ENCODE measurements at regions not wholly inside any gene's neighbourhood (a gene's known extent, or its start where the extent isn't known, plus 50 kb on each side); places are given as distances from the start of the nearest gene placed in this dataset.

DNA sequence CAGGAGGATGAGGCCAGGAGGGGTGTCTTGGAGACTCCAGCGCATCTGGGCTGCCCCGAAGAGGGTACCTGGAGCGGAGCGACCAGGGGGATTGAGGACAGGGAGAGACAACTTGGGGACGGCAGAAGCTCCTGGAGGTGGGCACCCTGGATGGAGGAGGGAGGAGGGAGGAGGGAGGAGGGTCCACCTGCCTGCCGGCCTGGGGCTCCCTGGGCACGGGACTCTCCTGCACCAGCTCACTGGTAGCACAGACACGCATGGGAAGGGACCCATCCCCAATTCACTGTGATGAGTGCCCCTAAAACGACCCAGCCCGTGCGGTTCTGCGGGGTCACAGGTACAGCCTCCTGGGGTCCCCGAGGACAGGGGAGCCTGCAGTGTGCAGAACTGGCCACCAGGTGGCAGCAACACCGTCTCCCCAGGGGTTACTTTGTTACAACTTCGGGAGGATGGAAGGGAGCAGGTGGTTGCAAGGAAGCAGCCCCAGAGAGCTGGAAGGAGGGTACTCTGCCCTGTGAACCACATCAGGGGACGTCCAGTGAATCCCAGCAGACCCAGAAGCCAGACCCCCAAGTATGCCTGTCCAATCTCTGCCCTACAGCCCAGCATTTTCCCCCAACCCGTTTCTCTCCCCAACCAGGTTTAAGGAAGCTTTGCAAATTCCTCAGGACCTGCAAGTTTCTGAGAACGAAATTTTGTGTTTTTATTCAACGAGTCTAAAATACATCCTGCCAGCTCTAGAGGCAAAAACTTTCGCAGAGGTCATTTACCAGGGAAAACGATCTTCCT, 482.4 kb downstream of the NPHP4 start:
- peak; percentile 89 for DNase-seq

DNA sequence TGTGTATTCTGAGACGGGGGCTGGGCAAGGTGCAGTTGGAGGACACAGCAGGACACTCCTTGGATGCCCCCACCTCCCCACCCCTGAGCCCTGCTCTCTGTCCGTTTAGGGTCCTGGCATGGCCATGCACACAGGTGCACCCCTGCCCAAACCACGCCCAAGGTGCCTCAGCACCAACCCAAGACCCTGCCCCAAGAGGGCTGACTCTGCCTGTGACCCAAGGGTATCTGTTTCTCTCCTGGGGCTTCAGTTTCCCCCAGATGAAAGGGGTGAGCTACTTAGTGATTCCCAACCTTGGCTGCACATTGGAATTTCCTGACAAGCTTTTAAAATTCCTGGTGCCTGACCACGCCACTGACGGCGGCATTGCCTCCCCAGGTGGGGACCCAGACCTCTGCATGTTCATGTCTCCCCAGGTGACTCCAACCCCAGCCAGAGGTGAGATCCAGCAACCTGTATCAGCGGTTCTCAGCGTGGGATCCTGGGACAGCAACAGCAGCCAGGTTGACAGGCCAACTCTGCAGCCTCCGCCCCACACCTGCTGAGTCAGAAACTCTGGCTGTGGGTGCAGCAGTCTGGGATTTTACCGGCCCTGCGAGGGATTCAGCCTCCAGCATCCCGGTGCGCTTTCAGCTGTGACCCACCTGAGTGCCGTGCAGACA, 483.4 kb downstream of the NPHP4 start:
- DNase-seq: no peak

DNA sequence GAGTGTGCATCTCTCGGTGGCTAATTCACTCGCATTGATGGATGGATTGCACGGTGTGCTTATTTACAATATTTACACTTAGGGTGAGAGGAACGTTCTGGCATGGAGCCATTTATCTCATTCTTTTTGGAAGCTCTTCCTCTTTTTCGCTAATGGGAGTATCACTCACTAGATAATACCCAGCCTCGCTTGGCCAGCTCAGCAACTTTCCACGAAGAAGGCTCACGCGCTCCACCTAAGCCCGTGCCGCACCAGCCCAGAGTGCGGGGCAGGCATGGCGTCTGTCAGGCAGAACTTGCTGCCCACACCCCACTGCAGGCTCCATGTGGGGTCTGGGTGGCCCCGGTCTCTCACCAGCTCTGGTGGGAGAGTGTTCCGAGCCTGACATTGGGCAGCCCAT, 484.9 kb downstream of the NPHP4 start:
- no peak for DNase-seq

DNA sequence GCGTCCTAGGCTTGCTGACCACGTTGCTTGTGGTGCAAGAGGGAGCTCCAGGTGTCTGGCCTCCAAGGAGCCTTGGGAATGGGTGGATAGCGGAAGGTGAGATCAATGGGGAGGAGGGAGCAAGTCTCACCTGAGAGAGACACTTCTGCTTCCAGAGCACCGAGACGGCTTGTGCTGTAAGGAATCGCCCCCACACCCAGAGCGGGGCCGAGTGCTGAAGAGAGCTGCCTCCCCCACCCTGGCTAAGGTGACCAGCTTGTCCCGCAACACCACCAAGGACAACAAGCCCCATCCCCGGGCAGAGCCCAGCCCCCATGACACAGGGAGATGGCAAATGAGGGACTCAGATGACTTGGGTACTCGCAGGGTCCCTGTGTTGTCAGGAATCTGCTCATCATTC, 485.6 kb downstream of the NPHP4 start:
- DNase-seq: no peak

DNA sequence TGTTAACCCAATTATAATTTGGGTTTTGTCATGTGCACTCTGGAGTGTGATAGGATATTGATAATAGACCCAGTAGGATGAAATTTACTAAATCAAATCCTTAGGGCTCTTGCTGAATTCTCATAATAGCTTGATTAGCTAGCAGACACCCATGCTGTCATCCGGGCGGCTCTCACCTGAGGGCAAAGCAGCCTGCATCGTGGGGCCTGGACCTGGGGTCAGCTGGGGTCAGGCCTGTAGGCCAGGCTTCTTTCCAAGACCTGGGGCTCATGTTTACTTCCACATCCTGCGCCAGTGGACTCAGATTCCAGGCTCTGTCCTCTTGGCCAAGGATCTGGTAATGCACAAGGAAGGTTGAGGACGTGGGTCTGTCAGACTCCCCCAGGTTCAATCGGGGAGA, 486.3 kb downstream of the NPHP4 start:
- no peak for DNase-seq

DNA sequence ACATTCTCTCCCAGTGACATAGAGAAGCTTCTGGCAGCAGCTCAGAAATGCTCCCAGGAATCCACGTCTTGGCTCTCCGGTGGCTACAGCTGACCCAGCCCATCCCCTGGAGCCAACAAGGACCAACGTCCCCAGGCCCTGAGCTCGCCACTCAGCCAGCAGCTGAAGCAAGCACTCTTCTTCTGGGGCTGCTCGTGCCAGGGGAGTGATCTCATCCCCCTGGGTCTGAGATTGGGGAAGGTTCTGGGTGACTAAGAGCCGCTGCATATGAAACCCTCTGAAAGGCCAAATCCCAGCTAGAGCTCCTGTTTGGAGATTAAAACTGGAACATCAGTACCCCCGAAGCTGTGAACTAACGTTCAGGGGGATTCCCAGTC, 487.9 kb downstream of the NPHP4 start:
- DNase-seq: no peak

DNA sequence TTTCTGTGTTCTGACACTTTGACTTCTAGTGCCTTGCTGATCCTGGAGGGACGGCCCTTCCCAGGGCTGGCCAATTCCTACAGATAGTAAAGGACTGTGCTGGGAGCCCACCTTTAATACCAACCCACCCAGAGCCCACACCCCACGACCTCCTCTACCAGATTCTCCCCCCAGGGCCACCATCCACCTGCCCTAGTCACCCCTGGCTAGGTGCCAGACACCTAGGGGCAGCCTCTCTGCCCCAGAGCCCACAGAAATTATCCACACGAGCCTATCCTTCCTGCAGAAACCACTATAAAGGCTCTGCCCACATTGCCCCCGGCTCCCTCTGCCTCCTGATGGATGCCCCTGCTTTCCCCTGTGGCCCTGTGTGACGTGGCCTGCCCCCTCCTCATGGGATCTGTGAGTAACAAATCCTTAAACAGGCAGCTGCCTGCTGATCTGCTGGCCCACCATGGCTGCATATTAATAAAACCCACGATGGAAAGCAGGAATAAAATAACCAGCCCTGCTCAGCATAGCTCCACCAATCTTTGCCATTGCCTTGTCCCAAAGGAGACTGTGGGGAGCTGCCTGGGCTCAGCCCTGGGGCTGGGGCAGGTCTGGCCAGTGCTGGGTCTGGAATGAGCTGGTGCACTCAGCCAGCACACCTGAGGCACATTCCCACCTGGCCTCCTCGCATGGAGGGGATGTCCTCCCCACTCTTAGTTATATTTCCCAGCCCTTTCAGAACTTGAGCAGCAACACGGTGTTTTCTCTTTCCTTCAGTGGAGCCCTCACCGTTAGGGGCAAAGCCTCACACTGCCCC, 488.5 kb downstream of the NPHP4 start:
- no peak for DNase-seq

DNA sequence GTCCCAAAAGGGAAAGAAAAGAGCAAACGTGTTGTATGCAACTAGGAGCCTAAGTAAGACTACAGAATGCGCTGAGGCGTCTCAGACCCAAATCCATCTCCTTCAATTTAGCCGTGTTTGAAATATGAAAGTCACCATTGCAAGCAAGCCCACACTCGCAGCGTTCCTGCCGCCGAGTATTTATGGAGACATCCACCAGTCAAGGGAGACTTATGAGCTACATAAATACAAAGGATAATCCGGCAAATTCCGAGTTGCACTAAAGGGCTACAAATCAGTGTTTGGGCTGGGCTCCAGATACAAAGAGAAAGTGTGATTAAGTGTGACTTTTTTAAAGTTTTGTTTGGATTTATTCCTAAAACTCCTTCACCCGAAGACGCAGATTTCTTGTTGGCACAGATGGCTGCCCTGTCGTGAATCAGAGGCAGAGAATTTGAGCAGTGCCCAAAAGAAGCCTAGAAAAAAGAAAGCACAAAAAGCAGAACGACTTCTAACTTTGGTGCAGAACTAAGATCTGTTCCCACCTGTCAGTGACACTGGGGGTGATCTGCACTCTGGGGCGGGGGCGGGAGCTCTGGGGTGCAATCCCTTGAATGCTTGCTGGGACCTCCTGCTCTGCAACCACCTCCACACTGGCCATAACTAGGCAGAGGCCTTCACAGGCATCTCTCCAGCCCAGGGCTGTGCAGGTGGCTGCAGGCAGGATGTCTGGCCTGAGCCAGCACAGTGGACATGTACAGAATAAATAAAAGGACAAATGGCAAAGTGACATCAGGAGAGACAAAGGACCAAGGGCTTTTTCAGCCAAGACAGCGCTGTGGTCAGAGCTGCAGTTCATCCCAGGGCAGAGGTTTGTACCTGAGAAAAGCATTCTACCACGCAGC, 489.7 kb downstream of the NPHP4 start:
- DNase-seq: no peak

DNA sequence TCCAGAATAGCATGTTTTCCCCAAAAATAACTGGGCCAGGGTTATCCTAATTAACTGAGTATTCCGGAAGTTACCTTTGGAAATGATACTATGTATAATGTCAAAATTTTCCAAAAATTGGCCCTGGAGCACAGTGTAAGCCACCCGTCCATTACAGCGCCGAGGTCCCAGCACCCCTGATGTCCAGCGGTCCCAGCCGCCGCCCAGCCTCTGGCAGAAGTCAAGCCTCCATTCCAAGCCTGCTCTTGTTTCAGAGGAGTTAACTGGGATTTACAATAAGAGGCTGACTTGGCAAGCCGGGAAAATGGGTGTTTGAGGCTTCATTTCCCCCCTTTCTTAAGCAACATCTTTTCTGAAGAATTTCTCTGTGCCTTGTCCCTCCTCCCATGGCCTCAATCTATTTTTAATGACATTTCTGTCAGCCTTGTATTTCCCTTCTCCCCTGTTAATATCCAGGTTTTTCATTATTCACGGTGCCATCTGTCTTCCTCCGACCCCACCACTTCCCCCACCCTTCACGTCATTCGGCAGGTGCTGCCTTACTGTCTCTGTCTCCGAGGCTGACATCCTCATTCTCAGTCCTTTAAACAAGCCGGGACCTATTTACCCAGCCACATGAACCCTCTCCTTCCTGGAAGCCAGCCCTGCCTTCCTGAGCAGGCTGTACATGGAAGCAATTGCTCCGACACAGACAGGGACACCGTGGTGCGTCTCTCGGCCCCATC, 490.9 kb downstream of the NPHP4 start:
- DNase-seq: no peak

DNA sequence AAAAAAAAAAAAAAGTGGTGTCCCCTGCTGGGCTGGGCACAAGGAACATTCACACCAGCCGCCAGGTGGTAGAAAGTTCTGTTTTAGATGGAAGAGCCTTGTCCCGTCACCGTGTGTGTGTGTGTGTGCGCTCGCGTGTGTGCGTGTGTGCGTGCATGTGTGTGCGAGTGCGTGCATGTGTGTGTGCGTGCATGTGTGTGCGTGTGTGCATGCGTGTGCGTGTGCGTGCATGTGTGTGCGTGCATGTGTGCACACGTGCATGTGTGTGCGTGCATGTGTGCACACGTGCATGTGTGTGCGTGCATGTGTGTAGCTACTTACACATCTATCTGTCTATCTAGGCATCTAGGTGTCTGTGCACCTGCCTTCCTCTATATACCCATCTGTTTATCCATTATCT, 491.7 kb downstream of the NPHP4 start:
- DNase-seq: no peak

DNA sequence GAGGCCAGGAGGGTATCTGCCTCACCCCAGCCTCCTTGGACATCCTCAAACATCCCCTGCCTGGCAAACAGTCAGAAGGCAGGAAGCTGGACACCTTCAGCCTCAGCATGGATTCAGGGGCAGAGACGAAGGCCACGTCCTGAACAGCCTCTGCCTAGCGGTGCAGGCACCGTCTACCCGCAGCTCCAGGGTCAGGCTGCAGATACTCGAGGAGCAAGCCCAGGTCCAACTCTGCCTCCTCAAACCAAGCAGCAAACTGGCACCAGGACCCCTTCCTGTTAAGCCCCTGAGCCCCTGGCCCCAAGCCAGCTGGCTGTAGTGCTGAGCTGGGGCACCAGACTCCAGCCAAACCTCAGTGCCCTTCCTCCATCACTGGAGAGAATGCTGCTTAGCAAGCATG, 494.7 kb downstream of the NPHP4 start:
- DNase-seq: no peak

DNA sequence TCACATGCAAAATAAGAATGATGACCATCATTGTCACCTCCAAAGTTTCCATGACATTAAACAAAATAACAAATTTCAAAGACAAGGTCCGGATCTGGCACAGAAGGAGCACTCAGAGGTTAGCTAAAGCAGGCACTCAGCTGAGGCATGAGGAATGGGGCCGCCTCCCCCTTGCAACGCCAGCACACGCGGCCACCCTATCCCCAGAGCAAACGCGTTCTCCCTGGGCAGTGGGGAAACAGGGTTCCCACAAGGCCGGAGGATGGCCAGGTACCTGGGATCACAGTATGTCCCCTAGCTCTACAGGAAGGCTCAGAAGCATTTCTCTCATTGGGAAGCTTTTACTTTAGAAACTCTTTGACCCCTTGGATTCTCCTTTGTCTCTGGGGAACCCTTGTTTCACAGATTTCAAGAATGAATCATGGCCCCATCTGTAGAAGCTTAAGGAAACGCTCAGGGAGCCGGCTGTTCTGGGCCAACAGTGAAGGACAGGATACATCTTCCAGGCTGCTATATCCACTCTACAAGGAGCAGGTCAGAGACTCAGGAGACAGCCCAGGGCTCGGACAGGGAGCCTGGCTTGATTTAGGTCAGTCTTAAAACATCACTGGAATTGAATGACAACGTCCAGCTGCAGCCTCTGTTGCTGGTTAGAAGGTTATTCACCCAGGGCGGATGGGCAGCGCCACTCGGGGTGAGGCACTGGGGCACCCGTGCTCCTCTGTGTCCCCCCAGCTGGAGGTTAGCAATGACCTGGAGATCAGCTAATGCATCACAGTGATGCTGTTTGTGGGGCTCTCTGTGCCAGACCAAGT, 496.4 kb downstream of the NPHP4 start:
- DNase-seq: no peak

DNA sequence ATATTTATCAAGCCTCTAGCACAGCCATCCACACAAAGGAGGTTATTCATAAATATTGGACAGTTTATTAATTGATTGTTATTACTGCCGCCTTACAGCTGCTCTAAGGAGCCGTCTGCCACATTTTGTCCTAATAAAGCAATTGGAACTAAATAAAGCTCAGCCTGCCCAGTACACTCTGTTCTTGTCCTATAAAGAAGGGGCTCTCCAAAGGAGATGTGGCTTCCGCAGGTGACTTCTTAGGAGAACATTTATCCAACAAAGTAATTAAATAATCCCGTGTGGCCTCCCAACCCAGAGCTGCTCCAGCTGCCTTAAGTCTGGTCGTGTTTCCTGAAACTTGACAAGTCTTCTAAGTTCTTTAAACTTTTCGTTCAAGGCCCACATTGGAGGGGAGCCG, 497.7 kb downstream of the NPHP4 start:
- no peak for DNase-seq

DNA sequence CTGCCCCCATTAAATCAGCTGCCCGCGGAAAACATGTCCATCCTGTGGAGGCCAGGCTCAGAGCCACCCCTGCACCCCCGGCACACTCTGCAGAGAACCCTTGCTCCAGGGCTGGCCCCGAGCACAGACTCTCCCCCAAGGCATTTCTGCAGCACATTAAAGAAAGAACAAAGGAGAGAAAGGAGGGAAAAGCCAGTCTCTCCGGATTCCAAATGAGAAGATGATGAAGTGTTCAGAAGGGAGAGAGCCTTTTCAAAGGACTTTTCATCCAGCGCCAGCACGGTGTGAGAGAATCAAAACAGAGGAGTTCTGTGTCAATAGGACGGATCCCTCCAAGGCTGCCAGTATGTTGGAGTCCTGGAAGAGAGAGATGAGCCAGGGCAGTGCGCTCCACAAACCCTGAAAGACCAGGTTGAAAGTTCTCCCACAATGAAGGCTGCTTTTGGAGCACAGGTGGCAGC, 498.3 kb downstream of the NPHP4 start:
- DNase-seq: no peak

DNA sequence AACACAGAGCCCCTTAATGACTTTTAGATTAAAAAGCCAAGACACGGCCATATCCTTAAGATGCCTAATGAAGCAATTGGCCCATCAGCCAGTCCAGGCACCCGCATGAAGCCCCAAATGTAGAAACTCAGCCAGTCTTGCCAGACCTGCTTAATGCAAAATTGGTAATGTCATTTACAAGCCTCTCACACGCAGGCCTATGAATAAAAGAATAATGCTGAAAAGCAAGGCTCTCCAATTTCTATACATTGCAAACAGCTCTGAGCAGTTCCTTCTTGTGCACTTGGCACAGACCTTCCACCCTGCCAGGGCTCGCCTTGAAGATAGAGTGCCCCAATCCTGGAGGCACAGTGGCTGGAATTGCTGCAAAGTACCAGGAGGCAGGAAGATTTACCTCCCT, 498.9 kb downstream of the NPHP4 start:
- no peak for DNase-seq

DNA sequence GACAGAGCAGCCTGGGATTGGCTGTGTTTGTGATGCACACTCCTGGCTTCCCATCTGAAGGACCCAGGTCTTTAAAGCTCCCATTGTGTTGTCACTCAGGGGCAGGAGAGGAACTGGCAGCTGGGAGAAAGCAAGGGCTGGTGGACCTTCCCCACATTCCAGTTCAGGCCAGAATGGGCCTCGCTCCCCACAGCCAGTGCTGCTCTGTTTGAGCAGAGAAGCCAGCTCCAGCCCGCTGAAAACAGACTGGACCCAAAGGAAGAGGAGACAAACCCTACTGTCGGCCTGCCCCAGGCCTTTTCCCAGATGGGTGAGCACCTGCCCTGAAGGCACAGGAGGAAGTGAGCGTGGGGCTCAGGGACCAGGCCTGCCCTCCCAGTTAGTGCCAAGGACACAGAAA, 499.4 kb downstream of the NPHP4 start:
- no peak for DNase-seq

DNA sequence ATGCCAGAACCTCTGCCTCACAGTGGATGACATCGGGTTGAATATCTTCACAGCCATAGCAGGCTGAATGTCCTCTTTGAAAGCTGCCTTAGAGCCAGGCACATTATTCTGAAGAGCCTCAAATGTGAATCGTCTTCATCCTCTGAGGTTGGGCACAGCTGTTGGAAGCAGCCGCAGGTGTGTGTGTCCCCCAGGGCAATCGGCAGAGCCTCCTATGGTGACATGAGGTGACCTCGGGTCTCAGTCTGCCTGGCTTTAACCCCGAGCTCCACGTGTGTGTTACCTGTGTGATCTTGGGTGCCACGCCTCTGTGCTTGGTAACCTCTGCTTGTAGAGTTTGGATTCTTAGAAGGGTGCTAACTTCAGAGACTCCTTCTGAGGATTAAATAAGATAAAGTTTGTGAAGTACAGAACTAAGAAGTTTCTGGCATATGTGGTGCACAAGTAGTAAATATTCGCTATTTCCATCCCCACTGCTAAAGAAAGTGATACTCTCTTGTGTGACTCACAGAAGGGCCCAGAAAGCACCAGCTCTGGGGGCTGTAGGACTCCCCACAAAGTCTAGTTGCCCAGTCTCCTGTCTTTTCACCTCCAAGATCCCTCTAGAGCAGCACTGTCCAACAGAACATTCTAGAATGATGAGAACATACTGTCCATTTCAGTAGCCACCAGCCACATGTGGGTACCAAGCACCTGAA, 500.9 kb downstream of the NPHP4 start:
- DNase-seq: no peak

DNA sequence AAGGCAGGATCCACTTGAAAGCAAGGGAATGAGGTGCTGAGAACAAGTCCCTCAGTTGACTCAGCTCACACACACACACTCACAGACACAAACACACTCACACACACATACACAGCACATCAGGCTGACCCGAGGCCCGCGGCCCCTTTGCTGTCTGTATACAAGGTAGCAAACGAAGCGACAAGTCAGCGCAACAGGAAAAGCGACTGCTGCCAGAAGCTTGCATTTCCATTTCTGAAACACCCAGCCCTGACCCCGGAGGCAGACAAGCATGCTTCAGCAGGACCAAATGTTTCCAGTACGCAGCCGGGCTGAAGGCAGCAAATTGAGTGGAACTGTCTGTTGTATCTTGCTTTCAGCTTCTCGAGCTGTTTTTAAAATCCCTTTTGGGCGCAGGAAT, 501.6 kb downstream of the NPHP4 start:
- no peak for DNase-seq

DNA sequence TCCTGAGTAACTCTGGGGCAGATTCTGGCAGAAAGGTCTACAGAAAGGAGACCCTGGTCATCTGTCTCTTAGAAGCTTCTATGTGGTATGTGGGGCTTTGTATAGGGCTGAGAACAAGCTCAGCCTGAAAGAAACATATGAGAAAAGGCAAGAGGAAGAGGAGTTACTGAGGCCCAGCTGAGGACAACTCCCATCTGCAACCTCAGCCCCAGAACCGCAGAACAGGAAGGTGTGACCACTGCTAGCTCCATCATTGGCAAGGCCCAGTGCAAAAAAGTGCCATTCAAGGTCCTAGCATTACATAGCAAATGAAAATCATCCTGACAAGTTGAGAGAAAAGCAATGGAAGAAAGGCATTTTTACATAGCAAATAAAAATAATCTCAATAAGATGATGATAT, 503.8 kb downstream of the NPHP4 start:
- no peak for DNase-seq

DNA sequence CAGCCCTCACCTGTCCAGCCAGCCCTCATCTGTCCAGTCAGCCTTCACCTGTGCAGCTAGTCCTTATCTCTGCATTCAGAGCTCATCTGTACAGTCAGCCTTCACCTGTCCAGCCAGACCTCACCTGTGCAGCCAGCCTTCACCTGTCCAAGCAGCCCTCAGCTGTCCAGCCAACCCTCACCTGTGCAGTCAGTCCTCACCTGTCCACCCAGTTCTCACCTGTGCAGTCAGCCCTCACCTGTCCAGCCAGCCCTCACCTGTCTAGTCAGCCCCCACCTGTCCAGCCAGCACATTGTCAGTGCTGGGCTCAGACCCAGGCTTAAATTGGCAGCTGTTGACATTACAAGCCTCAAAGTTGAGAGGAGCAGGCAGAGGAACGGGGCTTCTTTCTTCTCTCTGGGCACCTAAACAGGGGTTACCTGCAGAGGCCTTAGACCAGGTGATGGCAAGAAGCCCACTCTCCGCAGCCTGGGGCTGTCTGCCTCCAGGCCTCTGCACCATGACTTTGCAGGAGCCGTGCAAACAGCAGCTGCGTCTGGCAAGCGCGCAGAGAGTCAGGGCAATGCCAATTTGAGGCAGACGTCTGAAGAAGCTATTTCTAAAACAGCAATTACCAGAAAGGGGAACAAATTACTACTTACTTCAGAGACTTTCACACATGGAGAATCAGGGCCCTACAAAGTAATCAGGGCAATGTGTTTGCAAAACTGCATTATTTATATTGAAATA, 506.1 kb downstream of the NPHP4 start:
- no peak for DNase-seq

Measured in stimulated activated CD8-positive, alpha-beta memory T cell treated with anti-CD3 and anti-CD28 coated beads, Interleukin-4, amount 100 ng/mL, for 48 hours (primary cell).